ENCODE measurements at regions not wholly inside any gene's neighbourhood (a gene's known extent, or its start where the extent isn't known, plus 50 kb on each side); places are given as distances from the start of the nearest gene placed in this dataset.

DNA sequence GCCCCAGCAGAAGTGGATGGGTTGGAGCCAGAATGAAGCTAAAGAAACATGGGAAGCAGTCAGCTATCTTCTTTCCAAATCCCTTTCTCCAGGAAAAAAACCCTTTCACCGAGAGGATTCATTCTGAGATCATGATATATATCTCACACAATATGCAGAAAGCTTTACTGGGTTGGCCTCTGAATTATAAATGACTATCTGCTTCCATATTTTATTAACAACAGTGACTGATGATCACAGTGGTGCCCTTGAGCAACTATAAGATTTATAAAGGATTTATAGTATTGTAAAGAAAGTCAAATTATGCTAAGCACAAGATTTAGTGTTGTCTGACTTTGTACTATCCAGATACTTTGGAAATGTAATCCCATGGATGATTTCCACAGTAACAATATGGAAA lies 180.3 kb downstream of the KCNE4 start:
- H3K4me3 ChIP-seq: no peak overlapping the region
- TF ChIP-seq, protein P1, sequence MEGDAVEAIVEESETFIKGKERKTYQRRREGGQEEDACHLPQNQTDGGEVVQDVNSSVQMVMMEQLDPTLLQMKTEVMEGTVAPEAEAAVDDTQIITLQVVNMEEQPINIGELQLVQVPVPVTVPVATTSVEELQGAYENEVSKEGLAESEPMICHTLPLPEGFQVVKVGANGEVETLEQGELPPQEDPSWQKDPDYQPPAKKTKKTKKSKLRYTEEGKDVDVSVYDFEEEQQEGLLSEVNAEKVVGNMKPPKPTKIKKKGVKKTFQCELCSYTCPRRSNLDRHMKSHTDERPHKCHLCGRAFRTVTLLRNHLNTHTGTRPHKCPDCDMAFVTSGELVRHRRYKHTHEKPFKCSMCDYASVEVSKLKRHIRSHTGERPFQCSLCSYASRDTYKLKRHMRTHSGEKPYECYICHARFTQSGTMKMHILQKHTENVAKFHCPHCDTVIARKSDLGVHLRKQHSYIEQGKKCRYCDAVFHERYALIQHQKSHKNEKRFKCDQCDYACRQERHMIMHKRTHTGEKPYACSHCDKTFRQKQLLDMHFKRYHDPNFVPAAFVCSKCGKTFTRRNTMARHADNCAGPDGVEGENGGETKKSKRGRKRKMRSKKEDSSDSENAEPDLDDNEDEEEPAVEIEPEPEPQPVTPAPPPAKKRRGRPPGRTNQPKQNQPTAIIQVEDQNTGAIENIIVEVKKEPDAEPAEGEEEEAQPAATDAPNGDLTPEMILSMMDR (IDR thresholded peaks at IDR 0.05): no peak
- no peak overlapping the region for H3K27ac ChIP-seq
- DNase-seq (ENCODE audit: low spot score): no peak

DNA sequence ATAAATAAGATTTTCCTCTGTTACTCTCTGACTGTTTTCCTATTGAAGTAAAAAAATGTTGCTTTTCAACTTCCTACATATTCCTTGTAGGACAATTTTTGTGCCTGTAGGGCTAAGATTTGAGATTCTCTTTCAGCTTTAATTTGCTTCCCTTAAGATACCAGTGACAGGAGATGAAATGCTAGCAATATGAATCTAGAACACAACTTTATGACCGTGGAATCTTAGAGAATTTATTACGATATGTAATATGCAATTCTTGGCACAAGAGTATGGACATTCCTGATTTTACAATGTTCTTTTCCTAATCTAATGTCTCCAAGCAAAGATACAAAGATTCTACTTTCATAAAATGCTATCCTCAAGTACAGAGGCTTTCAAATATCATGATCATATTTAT lies 180.9 kb downstream of the KCNE4 start:
- no peak overlapping the region for H3K27ac ChIP-seq

DNA sequence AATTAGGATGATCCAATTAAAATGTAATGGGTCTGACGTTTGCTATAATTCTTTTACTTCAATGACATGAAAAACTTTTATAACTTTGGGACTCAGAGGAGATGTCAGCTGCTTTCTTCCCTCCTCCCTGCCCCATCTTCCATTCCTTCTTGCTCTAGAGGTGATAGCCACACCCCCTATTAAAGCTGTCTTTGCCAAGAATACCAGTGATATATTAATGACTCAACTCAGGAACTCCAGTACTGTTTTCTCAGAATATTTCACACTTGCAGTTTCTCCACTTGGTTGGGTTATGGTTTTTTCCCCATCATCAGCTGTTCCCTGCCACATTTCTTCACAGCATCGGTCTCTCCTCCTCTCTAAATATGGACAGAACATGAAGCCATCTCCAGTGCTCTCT lies 184.0 kb downstream of the KCNE4 start:
- no peak for DNase-seq (ENCODE audit: low spot score)
- no peak overlapping the region for H3K27ac ChIP-seq
- no peak overlapping the region for H3K4me3 ChIP-seq
- TF ChIP-seq, protein P1 (IDR thresholded peaks at IDR 0.05): no peak

More for the DNA sequence above, 180.9 kb downstream of the KCNE4 start:
- TF ChIP-seq, protein P1 (IDR thresholded peaks at IDR 0.05): no peak
- no peak for DNase-seq (ENCODE audit: low spot score)
- no peak overlapping the region for H3K4me3 ChIP-seq

DNA sequence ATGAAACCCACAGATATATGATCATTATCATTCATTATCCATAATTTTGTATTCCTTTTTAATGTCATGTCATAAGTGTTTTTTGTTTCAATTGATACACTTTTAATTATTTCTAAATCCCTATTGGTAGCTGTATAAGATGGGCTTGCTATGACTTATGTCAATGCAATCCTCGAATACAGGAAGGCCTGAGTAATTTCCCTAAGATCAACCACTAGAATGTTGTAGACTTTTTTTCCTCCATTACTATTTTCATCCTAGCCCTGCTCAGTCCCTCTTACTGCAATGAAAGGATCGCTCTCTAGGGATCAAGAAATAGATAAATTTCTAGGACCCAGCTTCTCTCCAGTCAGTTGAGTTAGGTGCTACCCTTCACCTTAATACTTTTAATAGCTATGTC lies 186.3 kb downstream of the KCNE4 start:
- DNase-seq (ENCODE audit: low spot score): no peak
- H3K27ac ChIP-seq: no peak overlapping the region
- no peak overlapping the region for H3K4me3 ChIP-seq
- TF ChIP-seq, protein P1 (IDR thresholded peaks at IDR 0.05): no peak

DNA sequence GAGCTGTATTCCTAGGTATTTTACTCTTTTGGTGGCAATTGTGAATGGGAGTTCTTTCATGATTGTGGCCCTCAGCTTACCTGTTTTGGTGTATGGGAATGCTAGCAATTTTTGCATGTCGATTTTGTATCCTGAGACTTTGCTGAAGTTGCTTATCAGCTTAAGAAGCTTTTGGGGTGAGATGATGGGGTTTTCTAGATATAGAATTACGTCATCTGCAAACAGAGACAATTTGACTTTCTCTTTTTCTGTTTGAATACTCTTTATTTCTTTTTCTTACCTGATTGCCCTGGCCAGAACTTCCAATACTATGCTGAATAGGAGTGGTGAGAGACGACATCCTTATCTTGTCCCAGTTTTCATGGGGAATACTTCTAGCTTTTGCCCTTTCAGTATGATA lies 191.2 kb downstream of the KCNE4 start:
- DNase-seq (ENCODE audit: low spot score): no peak
- no peak overlapping the region for H3K27ac ChIP-seq
- H3K4me3 ChIP-seq: no peak overlapping the region
- TF ChIP-seq, protein P1 (IDR thresholded peaks at IDR 0.05): no peak

DNA sequence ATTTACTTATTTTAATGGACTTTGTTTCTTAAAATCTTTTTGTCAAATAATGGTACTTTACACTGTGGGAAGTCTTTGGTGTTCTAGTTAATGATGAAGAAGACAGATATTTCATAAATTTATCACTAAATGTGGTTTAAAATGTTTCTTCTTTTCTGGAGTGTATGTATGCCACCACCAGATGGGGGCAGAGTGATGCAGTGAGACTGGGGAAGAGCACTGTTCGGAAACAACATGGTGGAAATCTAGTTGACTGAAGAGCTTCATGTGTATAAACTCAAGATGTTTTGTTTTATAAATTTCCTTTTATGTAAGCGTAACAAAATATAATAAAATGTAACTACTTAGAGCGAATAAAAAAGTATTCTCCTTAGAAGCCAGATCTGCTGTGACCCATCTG lies 195.1 kb downstream of the KCNE4 start:
- H3K27ac ChIP-seq: no peak overlapping the region
- no peak for DNase-seq (ENCODE audit: low spot score)
- TF ChIP-seq, protein P1 (IDR thresholded peaks at IDR 0.05): no peak
- H3K4me3 ChIP-seq: no peak overlapping the region

DNA sequence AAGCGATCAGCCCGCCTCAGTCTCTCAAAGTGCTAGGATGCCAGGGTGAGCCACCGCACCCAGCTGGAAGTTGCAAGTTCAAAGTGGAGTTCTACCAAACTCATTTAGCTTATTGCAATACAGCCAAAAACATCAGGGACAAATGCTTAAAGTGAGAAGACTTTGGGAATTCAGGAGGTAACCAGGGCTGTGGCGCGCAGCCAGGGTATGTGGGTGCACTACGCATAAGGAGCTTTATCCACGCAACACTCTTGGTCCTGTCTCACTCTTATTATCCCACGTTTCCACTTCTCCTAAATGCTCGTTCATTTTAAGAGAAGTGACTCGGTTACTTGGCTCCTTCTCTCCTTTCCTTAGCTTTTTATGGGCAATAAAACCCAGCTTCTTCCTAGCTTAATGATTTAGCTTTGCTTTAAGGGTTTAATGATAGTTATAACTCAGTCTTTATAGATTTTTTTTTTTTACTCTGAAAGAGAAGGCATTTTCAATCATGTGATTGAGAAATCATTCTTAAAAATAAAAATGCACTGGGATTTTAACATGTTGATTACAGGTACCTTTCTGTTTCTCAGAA lies 199.8 kb downstream of the KCNE4 start:
- TF ChIP-seq, protein P1 (IDR thresholded peaks at IDR 0.05): no peak
- Histone ChIP-seq H3K27ac (no peak overlapping the region), H3K4me3 (no peak overlapping the region)
- DNase-seq (ENCODE audit: low spot score): no peak
